Hematopoietic multipotent progenitor cell treated with erythropoietin and hydrocortisone succinate and interleukin-3 and kit ligand, for 17 days (in vitro differentiated cells): ENCODE measurements at regions not wholly inside any gene's neighbourhood (a gene's known extent, or its start where the extent isn't known, plus 50 kb on each side); places are given as distances from the start of the nearest gene placed in this dataset.

Experiments
- DNase-seq: peaks from one replicate; pipeline ENCODE4 v3.0.0-alpha.2; 2015; ENCODE audit warnings: low spot score

DNA sequence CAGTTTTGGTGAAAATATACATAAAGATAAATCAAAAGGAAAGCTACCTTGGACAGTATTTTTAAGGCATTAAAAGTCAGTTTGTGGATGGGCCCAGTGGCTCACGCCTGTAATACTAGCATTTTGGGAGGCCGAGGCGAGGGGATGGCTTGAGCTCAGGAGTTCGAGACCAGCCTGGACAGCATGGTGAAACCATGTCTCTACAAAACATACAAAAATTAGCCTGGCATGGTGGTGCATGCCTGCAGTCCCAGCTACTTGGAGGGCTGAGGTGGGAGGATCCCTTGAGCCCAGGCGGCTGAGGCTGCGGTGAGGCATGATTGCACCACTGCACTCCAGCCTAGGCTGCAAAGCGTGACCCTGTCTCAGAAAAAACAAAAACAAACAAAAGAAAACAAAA is 1253.8 kb downstream of the MRPL39 start:
- DNase-seq, result no peak

DNA sequence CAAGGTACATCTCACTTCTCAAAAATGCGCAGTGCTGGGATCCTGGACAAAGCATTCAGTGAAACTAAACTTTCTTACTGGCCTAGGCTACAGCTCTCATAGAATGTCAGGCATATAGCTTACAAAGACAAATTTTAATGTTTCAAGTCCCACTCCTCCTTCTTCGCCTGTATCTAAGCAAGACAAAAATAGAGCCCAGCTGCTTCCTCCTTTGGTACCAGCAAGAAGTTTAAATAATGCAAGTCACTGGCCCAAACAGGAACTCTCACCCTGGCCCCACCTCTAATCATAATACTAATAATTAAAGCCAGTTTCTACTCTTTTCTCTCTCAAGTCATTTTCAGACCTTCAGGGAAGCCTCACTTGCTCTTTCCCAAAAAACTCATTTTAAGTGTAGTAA is 1267.9 kb downstream of the MRPL39 start:
- DNase-seq, result no peak

DNA sequence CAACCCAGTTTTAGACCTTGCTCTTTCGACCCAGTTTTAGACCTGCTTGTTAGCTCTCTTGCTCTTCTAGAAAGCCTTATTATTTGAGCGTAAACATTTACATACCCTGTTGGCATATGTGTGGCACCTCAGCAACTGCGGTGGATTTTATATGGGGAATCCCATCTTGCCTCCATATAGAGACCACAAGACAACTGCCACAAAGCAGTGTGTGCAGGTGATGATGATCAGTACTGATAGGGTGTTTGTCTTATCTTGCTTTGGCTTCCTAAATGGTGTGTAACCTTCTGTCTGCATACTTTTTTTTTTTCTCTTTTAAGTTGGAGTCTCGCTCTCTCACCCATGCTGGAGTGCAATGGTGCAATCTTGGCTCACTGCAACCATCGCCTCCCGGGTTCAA is 1270.8 kb downstream of the MRPL39 start:
- no peak for DNase-seq

DNA sequence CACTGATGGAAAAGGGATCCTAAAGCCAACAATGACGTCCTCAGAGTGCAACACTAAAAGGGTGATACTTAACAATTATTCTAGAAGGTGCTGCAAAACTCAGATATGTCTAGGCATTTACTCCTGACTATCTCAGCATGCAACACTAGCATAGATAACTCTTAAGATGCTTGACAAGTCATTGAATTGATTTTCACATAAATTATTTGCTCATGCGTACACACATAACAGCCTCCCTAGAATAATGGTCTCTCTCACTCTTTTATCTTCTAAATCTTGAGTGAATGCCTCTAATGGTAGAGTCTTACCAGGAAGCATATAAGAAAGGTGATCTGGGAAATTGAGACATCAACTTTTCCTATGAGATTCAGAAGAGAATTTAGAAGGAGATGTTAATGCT is 1283.7 kb downstream of the MRPL39 start:
- DNase-seq, result no peak

- no peak for DNase-seq
These were observed 1290.9 kb downstream of the MRPL39 start for GRCh38 chr21:24316277-24316922.

DNA sequence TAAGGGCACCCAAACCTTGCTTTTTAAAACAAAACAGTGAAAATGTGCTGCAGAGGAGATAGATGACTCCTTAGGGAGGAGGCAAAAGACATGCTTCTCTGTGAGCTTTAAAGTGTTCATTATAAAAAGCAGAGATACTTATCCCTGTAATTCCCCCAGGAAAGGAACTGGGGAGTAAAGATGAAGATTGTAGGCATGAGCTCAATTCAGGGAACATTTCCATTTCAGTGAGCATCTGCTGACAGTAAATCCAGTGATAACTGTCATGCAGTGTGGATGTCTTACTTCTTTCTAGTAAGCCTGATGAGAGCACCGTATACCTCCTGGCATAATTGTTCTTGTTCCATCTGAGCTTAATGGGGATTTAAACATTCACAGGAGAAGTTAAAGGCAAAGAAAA is 1296.5 kb downstream of the MRPL39 start:
- no peak for DNase-seq

- DNase-seq, result no peak
These were observed 1299.1 kb downstream of the MRPL39 start for GRCh38 chr21:24308183-24308582.

- DNase-seq, result no peak
These were observed 1304.9 kb downstream of the MRPL39 start for GRCh38 chr21:24302400-24302799.

- DNase-seq, result no peak
These were observed 1309.2 kb downstream of the MRPL39 start for GRCh38 chr21:24298040-24298439.

DNA sequence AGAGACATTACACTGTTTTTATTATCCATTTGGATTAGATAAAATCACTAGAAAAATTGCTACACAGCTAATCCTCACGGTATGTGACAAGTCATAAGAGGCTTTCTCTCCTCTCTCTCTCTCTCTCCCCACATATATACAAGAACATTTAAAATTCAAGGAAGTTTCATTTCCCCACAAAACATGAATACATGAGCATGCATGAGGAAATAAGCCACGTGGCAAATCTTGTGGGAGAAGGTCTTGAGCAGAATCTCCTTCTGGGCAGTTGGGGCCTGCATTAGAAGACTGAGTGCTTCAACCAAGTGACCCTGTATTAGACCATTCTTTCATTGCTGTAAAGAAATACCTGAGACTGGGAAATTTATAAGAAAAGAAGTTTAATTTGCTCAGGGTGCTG is 1313.1 kb downstream of the MRPL39 start:
- DNase-seq, result no peak

DNA sequence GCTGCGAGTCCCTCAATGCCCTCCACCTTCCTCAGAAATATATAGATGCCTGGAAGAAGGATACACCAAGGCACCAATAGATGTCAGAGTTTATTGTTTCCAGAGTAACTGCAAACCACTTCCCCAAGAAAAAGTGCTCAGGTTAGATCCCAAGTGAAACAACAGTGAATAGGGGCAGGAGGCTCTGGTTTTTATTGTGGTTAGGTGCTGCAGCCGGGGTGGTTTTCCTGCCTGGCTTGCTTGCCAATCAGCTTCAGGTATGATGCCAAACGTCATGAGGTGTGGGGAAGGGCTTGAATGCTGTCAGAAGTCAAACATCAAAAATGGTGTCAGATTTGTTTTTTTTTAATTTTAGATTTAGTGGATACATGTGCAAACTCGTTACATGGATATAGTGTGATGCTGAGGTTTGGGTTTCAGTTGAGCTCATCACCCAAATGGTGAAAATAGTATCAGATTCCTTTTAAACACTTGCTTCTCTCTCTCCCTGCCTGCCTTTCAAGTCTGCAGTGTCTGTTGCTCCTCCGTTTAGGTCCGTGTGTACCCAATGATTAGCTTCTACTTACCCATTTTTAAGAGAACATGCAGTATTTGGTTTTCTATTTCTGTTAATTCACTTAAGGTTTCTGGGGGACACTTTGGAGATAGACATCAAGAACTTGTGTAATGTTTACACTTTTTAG is 1317.0 kb downstream of the MRPL39 start:
- no peak for DNase-seq

DNA sequence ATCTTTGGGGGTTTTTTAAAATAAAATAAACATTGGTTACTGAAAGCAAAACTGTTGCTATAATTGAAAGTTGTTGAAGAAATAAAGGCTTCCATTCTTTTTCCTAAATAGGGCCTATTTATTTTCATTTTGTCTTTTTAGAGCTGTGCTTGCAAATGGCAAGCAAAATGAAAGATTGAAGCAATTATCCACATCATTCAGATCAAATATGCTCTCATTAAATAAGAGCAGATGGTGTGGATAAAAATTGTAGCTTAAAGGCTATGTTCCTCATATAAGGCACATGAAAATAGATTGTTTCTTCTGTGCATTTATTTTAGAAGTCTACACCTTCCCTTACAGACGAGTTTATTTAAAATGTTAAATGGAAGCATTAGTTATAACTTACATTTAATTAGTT is 1317.7 kb downstream of the MRPL39 start:
- no peak for DNase-seq

GRCh38 chr21:24280596-24280995 is 1326.7 kb downstream of the MRPL39 start:
- DNase-seq, result no peak

DNA sequence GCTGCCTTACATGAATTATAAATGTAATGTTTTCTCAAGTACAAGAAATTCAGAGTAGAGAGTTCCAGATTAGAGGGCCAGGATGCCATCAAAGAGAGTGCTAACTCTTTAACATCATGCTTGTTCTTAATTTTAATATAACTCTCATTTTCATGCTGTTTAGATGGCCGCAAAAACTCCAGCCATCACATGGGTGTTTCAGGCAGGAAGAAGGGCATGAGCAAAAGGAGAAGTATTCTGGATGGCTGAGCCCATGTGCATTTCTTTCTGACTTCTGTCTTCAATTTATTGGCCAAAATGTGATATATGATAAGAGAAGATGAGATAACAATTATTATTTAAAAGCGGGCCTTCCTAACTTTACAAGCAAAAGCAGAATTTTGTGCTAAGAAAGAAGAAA is 1328.6 kb downstream of the MRPL39 start:
- DNase-seq, result no peak

GRCh38 chr21:24276204-24276603 is 1331.1 kb downstream of the MRPL39 start:
- no peak for DNase-seq

DNA sequence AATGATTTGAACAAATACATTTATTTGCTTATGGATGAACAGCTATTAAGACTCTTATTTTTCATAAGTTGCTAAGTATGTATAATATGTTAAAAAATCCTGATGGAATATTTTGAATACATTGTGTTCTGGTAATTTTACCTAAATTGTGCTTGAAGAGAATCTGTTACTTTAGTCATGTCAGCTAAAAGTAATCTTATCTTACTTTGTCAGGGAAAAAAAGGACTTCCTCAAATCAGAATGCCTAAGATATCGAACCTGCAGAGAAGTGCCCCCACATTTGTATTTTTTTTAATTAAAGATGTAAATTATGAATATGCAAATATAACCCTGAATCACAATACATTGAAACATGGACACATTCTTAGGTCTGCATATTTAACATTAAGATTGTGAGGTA is 1331.7 kb downstream of the MRPL39 start:
- no peak for DNase-seq

DNA sequence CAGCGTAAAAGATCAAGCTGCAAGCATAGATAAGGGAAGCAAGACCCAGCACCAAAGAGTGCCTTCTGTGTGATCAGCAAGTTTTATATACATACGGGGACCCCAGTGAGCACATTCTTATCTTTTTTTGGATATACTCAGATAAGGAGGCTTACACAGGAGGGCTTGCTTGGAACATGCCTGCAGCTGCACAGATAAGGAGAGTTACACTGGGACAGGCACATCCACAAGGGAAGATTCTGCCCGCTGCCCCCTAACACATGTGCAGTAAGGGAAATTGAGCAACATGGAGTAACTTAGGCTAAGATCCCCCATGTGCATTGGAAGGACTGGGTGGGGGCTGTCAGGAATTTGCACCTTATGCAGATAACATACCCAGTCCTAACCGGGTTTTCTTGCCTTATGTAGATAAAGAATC is 1334.8 kb downstream of the MRPL39 start:
- DNase-seq, result peak; percentile 5

DNA sequence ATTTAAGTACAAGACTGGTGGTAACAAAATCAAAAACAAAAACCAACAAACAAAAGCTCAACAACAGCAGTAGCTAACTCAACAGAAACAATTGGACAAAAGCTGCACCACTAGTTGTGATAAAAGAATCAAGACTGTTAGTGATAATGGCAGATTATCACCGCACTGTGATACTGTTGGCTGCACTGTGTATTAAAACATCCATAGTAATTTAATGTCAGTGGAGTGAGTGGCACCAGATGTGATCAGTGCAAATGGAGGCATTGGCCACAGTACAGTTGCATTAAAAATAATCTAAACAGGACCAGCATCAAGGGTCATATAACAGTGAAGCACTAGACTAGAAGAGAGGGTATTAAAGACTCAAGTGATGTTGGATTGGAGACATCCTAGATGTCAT is 1341.3 kb downstream of the MRPL39 start:
- no peak for DNase-seq

DNA sequence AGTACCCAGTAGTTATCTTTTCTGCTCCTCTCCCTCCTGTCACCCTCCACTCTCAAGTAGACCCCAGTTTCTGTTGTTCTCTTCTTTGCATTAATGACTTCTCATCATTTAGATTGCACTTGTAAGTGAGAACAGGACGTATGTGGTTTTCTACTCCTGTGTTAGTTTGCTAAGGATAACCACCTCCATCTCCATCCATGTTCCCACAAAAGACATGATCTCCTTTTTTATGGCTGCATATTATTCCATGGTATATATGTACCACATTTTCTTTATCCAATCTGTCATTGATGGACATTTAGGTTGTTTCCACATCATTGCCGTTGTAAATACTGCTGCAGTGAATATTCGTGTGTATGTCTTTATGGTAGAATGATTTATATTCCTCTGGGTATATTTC is 1346.5 kb downstream of the MRPL39 start:
- no peak for DNase-seq

- DNase-seq, result no peak
These were observed 1348.0 kb downstream of the MRPL39 start for GRCh38 chr21:24259241-24259640.

DNA sequence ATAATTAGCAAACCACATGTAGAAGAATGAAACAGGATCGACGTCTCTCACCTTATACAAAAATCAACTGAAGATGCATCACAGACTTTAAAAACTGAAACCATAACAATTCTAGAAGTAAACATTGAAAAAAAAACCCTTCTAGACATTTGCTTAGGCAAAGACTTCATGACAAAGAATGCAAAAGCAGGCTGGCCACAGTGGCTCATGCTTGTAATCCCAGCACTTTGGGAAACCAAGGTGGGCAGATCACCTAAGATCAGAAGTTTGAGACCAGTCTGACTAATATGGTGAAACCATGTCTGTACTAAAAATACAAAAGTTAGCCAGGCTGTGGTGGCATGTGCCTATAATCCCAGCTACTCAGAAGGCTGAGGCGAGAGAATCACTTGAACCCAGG is 1351.7 kb downstream of the MRPL39 start:
- no peak for DNase-seq

GRCh38 chr21:24225431-24225830 is 1381.8 kb downstream of the MRPL39 start:
- no peak for DNase-seq

GRCh38 chr21:24224422-24224821 is 1382.9 kb downstream of the MRPL39 start:
- DNase-seq, result no peak

DNA sequence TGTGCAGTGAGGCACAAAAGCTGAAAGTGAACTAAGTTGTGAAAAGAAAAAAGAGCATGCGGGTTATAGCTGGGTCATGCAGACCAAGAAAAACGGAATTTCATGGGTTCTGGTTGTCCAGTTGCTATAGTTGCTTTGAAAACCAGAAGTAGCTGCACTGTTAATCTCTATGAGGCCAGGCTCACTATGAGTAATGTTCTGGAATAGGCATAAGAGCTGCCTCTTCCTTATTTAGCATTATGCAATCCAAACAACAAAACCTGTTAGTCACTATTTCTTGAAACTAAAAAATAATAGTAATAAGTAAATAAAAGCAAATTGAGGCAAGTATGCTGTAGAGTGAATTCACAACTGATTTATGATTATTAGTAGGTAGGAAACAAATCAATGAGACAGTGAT is 1383.7 kb downstream of the MRPL39 start:
- DNase-seq, result no peak
